ENCODE measurements at regions not wholly inside any gene's neighbourhood (a gene's known extent, or its start where the extent isn't known, plus 50 kb on each side); places are given as distances from the start of the nearest gene placed in this dataset.
"Not testable (repeated sequence)": the region's sequence is repeated elsewhere in the genome, so short reads cannot be mapped to it uniquely, and the experiment has no call there.

DNA sequence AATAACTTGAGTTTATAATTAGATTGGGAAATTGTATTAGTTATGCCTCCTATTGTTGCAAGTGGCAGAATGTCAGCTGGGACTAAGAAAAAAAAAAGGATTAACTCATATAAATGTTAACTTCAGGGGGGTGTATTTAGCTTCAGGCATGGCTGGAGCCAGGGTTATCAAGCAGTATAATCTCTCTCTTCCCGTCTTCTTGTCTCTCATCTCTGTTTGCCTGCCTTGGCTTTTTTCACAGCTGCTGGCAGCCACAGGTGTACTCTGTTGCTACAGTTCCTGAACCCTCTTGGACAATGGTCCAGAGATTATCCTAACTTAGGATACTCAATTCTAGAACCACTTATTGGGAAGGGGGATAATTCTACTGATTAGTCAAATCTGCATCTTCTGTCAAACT lies 370.7 kb upstream of the MEX3C start:
- H3K4me3 ChIP-seq: no peak overlapping the region
- no peaks in the 10 kb centered on the region for H3K4me1 ChIP-seq (ENCODE audit: low read depth)
- DNase-seq (ENCODE audit: low read depth in 1 of 2, low spot score in 1 of 2): no peak
- H3K27me3 ChIP-seq: no peaks in the 10 kb centered on the region
- no peaks in the 10 kb centered on the region for H3K36me3 ChIP-seq
- TF ChIP-seq, protein P1, sequence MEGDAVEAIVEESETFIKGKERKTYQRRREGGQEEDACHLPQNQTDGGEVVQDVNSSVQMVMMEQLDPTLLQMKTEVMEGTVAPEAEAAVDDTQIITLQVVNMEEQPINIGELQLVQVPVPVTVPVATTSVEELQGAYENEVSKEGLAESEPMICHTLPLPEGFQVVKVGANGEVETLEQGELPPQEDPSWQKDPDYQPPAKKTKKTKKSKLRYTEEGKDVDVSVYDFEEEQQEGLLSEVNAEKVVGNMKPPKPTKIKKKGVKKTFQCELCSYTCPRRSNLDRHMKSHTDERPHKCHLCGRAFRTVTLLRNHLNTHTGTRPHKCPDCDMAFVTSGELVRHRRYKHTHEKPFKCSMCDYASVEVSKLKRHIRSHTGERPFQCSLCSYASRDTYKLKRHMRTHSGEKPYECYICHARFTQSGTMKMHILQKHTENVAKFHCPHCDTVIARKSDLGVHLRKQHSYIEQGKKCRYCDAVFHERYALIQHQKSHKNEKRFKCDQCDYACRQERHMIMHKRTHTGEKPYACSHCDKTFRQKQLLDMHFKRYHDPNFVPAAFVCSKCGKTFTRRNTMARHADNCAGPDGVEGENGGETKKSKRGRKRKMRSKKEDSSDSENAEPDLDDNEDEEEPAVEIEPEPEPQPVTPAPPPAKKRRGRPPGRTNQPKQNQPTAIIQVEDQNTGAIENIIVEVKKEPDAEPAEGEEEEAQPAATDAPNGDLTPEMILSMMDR (IDR thresholded peaks at IDR 0.05; ENCODE audit: low read depth, low read length): no peak
- no peak overlapping the region for H3K27ac ChIP-seq
- no peaks in the 10 kb centered on the region for H3K9me3 ChIP-seq (ENCODE audit: low read depth)

DNA sequence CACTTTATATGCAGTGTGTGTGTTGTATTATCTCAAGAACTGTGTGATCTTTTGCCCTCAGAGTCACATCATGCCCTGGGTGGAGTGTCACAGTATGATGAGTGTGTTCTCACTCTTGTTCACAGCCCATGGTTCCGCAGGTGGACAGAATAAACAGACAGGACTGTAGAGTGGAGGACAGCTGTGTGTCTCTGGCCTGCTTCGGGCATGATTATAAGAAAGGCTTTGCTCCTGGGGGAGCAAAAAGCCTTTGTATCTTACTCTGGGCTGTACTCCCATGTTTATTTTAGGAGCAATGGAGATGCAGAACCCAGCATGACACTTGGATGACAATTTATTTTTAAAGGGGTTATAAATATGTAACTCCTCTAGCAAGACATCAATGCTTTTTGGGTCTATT lies 371.7 kb upstream of the MEX3C start:
- no peak overlapping the region for H3K4me3 ChIP-seq
- no peaks in the 10 kb centered on the region for H3K4me1 ChIP-seq (ENCODE audit: low read depth)
- DNase-seq (ENCODE audit: low read depth in 1 of 2, low spot score in 1 of 2): no peak
- no peaks in the 10 kb centered on the region for H3K36me3 ChIP-seq
- no peaks in the 10 kb centered on the region for H3K27me3 ChIP-seq
- no peak overlapping the region for H3K27ac ChIP-seq
- TF ChIP-seq, protein P1 (IDR thresholded peaks at IDR 0.05; ENCODE audit: low read depth, low read length): no peak
- H3K9me3 ChIP-seq (ENCODE audit: low read depth): no peaks in the 10 kb centered on the region

DNA sequence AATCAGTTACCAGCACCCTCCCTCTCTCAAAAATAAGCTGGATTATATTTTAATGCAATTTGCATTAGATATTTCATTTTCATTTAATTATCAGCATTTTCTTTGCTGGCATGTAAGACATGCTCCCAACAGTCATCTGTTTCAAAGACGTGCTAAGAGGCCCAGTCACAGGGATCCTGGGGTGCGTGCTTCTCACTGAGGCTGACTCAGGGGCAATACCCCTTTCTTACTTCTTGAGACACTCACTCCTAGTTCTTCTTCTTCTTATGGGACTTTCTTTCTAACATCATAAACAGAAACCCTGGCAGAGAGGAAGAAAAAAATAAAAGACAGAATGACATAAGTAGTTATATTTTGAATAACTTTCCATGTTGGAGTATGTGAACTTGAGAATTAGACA lies 372.1 kb upstream of the MEX3C start:
- Histone ChIP-seq H3K27ac (no peak overlapping the region), H3K36me3 (no peaks in the 10 kb centered on the region), H3K4me3 (no peak overlapping the region), H3K27me3 (no peaks in the 10 kb centered on the region), H3K4me1 (ENCODE audit: low read depth) (no peaks in the 10 kb centered on the region), H3K9me3 (ENCODE audit: low read depth) (no peaks in the 10 kb centered on the region)
- TF ChIP-seq, protein P1 (IDR thresholded peaks at IDR 0.05; ENCODE audit: low read depth, low read length): no peak
- DNase-seq (ENCODE audit: low read depth in 1 of 2, low spot score in 1 of 2): no peak

DNA sequence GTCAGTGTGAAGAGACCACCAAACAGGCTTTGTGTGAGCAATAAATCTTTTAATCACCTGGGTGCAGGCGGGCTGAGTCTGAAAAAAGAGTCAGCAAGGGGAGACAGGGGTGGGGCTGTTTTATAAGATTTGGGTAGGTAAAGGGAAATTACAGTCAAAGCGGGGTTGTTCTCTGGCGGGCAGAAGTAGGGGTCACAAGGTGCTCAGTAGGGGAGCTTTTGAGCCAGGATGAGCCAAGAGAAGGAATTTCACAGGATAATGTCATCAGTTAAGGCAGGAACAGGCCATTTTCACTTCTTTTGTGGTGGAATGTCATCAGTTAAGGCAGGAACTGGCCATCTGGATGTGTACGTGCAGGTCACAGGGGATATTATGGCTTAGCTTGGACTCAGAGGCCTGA lies 372.6 kb upstream of the MEX3C start:
- H3K4me1 ChIP-seq (ENCODE audit: low read depth); DNase-seq (ENCODE audit: low read depth in 1 of 2, low spot score in 1 of 2); H3K36me3 ChIP-seq; H3K27ac ChIP-seq; H3K4me3 ChIP-seq; H3K27me3 ChIP-seq; H3K9me3 ChIP-seq (ENCODE audit: low read depth): not testable (repeated sequence)

DNA sequence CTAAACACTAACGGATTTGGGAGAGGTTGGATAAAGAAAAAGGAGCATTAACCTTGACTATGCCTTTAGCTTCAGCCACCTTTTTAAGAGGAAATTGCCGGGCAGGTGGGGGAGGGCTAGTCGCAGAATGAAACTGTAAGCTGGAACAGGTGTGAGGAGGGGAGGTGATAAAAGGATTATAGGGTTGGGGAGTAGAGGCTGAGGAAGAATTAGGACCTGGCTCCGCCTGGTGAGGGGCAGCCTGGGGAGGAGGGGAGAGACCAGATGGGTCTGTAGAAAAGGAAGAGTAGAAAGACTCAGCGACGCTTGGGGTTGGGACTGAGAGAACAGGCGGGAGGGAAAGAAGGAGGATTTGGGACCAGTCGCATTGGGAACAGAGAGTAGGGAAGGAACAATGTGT lies 376.4 kb upstream of the MEX3C start:
- not testable (repeated sequence) for DNase-seq (ENCODE audit: low read depth in 1 of 2, low spot score in 1 of 2); H3K9me3 ChIP-seq (ENCODE audit: low read depth); H3K27me3 ChIP-seq; H3K4me1 ChIP-seq (ENCODE audit: low read depth); H3K4me3 ChIP-seq; H3K36me3 ChIP-seq; H3K27ac ChIP-seq

DNA sequence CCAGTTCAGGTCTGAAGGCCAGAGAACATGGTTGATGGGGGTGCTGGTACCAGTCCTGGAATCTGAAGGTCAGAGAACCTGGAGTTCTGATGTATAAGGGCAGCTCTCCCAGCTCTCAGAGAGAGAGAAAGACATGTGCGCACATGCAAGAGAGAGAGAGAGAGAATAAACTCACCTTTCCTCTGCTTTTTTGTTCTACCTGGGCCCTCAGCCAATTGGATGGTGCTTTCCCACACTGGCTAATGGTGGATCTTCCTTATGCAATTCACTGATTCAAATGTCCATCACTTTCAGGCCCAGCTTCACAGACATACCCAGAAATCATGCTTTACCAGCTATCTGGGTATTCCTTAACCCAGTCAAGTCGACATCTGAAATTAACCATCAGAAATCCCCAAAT lies 377.7 kb upstream of the MEX3C start:
- TF ChIP-seq, protein P1 (IDR thresholded peaks at IDR 0.05; ENCODE audit: low read depth, low read length): no peak
- H3K4me3 ChIP-seq: no peak overlapping the region
- H3K36me3 ChIP-seq: no peaks in the 10 kb centered on the region
- no peak overlapping the region for H3K27ac ChIP-seq
- no peaks in the 10 kb centered on the region for H3K9me3 ChIP-seq (ENCODE audit: low read depth)
- H3K4me1 ChIP-seq (ENCODE audit: low read depth): no peaks in the 10 kb centered on the region
- DNase-seq (ENCODE audit: low read depth in 1 of 2, low spot score in 1 of 2): no peak
- no peaks in the 10 kb centered on the region for H3K27me3 ChIP-seq

DNA sequence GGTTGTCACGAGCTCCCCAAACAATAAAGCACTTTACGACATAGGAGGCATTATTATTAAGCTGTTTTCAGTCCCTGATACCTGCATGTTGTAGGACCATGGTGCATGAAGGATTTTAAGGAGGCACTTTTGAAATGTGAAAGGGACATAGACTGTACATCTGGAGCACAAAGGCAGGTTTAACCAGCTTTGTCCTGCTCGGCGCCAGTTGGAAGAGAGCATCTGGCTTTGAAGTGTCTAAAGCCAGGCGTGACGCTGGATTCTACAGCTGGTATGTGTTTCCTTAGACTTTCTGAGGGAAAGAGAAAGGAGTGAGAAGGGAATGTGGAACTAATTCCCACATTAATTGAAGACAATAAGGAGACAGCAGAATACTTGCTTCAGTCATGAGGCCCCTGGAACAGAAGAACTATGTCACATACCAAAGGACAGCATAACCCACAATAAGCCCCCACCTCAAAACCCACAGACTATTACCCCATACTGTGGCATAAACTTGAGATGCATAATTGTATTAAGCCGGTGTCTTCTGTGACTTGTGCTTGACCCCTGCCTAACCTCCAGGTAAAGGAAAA lies 381.0 kb upstream of the MEX3C start:
- DNase-seq (ENCODE audit: low read depth in 1 of 2, low spot score in 1 of 2): no peak
- TF ChIP-seq, protein P1 (IDR thresholded peaks at IDR 0.05; ENCODE audit: low read depth, low read length): no peak
- H3K4me1 ChIP-seq (ENCODE audit: low read depth): no peaks in the 10 kb centered on the region
- H3K4me3 ChIP-seq: no peak overlapping the region
- H3K36me3 ChIP-seq: no peaks in the 10 kb centered on the region
- peaks cover 13% of the 10 kb centered on the region for H3K27me3 ChIP-seq
- no peak overlapping the region for H3K27ac ChIP-seq
- no peaks in the 10 kb centered on the region for H3K9me3 ChIP-seq (ENCODE audit: low read depth)
